ENCODE measurements at regions not wholly inside any gene's neighbourhood (a gene's known extent, or its start where the extent isn't known, plus 50 kb on each side); places are given as distances from the start of the nearest gene placed in this dataset.

DNA sequence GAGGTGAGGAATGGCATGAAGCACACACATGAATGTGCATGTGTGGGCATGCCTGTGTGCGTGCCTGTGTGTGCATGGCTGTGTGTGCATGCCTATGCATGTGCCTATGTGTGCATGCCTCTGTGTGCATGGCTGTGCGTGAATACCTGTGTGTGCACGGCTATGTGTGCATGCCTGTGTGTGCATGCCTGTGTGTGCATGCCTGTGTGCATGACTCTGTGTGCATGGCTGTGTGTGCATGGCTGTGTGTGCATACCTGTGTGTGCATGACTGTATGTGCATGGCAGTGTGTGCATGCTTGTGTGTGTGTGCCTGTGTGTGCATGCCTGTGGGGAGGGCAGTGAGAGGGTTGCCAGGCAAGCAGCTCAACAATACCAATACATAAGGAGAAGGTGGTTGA is 276.5 kb upstream of the ERCC4 start:
- no peaks in the 10 kb centered on the region for H3K36me3 ChIP-seq
- no peaks in the 10 kb centered on the region for H3K9me3 ChIP-seq
- H3K27me3 ChIP-seq: no peaks in the 10 kb centered on the region
- DNase-seq: no peak
- TF ChIP-seq, protein P1, sequence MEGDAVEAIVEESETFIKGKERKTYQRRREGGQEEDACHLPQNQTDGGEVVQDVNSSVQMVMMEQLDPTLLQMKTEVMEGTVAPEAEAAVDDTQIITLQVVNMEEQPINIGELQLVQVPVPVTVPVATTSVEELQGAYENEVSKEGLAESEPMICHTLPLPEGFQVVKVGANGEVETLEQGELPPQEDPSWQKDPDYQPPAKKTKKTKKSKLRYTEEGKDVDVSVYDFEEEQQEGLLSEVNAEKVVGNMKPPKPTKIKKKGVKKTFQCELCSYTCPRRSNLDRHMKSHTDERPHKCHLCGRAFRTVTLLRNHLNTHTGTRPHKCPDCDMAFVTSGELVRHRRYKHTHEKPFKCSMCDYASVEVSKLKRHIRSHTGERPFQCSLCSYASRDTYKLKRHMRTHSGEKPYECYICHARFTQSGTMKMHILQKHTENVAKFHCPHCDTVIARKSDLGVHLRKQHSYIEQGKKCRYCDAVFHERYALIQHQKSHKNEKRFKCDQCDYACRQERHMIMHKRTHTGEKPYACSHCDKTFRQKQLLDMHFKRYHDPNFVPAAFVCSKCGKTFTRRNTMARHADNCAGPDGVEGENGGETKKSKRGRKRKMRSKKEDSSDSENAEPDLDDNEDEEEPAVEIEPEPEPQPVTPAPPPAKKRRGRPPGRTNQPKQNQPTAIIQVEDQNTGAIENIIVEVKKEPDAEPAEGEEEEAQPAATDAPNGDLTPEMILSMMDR (IDR thresholded peaks at IDR 0.05): no peak
- intact Hi-C loops (cut with DNase I): no loop called here
- no peaks in the 10 kb centered on the region for H3K4me1 ChIP-seq
- H3K4me3 ChIP-seq: no peak overlapping the region
- H3K9ac ChIP-seq (ENCODE audit: low read depth in 2 of 2, low read length in 2 of 2): no peak overlapping the region
- no peak overlapping the region for H3K27ac ChIP-seq

DNA sequence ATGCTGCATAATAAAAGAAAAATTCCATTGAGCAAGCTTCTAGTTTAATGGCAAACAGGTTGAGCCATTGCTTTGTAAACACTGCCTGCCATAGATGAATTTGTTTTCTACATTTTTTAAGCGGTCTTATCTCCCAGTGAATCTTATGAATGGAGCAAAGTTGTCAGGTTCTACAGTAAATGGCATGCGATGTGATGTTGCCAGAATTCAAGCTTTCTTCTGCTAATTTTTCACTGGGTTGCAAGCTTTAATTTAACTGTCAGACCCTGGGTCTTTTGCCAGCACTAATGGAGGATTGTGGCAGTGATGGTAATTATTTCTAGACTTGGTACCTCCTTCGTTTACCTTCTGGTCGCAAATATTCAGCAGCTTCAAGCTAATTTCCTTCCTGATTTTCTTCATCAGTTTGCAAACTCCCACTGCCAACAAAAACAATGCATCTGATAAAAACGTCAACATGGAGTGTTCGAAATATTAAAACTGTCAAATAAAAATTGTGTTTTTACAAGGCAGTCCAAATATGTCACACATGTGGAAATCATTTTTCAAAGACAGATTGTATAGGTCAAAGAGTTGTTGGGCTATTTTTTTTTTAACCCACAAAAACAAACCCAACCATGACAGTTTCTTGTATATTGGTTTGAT is 274.2 kb upstream of the ERCC4 start:
- Histone ChIP-seq H3K4me1 (no peaks in the 10 kb centered on the region), H3K9ac (ENCODE audit: low read depth in 2 of 2, low read length in 2 of 2) (no peak overlapping the region), H3K27ac (no peak overlapping the region), H3K36me3 (no peaks in the 10 kb centered on the region), H3K27me3 (no peaks in the 10 kb centered on the region), H3K9me3 (no peaks in the 10 kb centered on the region), H3K4me3 (no peak overlapping the region)
- intact Hi-C loops (cut with DNase I): no loop called here
- TF ChIP-seq, protein P1 (IDR thresholded peaks at IDR 0.05): no peak
- no peak for DNase-seq

DNA sequence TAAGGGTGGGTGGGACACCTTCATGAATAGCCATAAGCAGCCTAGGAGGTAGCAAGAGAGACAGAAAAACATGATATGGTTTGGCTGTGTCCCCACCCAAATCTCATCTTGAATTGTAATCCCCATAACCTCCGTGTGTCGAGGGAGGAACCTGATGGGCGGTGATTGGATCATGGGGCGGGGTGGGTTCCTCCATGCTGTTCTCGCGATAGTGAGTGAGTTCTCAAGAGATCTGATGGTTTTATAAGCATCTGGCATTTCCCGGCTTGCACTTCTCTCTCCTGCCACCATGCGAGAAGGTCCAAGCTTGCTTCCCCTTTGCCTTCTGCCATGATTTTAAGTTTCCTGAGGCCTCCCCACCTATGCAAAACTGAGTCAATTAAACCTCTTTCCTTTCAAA is 259.1 kb upstream of the ERCC4 start:
- no peak for DNase-seq
- H3K27ac ChIP-seq: no peak overlapping the region

DNA sequence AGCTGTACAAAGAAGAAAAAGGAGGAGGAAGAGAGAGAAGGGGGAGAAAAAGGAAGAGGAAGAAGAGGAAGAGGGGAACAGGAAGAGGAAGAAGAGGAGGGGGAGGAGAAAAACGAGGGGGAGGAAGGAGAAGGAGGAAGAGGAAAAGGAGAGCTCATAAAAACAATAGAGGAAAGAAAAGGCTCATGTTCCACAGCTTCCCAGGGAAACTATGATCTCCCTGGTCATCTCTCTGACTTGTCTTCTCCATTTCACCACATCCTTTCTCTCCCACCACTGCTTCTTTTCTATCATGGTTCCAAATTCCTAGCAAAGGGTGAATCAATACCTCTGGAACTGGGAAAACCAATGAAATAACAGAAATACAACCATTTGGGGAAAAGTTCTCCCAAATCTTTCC is 254.1 kb upstream of the ERCC4 start:
- Histone ChIP-seq H3K9ac (ENCODE audit: low read depth in 2 of 2, low read length in 2 of 2) (no peak overlapping the region), H3K4me3 (no peak overlapping the region), H3K4me1 (no peaks in the 10 kb centered on the region), H3K27ac (no peak overlapping the region), H3K36me3 (no peaks in the 10 kb centered on the region), H3K9me3 (no peaks in the 10 kb centered on the region), H3K27me3 (no peaks in the 10 kb centered on the region)
- TF ChIP-seq, protein P1 (IDR thresholded peaks at IDR 0.05): no peak
- intact Hi-C loops (cut with DNase I): no loop called here
- DNase-seq: no peak

More for the DNA sequence above, 259.1 kb upstream of the ERCC4 start:
- intact Hi-C loops (cut with DNase I): no loop called here
- Histone ChIP-seq H3K4me1 (no peaks in the 10 kb centered on the region), H3K9ac (ENCODE audit: low read depth in 2 of 2, low read length in 2 of 2) (no peak overlapping the region), H3K4me3 (no peak overlapping the region), H3K9me3 (no peaks in the 10 kb centered on the region), H3K27me3 (no peaks in the 10 kb centered on the region), H3K36me3 (no peaks in the 10 kb centered on the region)
- TF ChIP-seq, protein P1 (IDR thresholded peaks at IDR 0.05): no peak

DNA sequence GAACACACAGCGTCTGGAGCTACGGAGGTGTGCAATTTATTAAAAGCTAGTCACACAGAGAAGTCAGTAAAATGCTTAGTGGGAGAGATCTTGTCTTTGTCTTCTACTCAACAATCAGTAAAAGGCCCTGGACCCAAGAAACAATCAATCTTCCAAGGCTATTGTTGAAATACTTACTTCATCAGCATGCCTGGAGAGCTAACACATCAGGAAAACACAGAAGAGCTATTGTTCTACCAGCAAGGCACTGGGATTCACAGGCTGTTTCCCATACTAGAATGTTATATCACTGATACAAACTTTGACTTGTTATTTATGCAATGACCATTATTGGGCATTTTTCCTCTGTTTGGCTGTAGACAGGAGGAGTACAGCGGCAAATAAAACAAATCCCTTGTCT is 247.8 kb upstream of the ERCC4 start:
- no peak overlapping the region for H3K27ac ChIP-seq
- TF ChIP-seq, protein P1 (IDR thresholded peaks at IDR 0.05): no peak
- no peak for DNase-seq

More for the DNA sequence above, 247.8 kb upstream of the ERCC4 start:
- Histone ChIP-seq H3K4me3 (no peak overlapping the region), H3K4me1 (no peaks in the 10 kb centered on the region), H3K36me3 (no peaks in the 10 kb centered on the region), H3K27me3 (no peaks in the 10 kb centered on the region), H3K9ac (ENCODE audit: low read depth in 2 of 2, low read length in 2 of 2) (no peak overlapping the region), H3K9me3 (no peaks in the 10 kb centered on the region)
- intact Hi-C loops (cut with DNase I): no loop called here
